Activated CD8-positive, alpha-beta memory T cell treated with anti-CD3 and anti-CD28 coated beads for 1 hour (primary cell): ENCODE measurements at regions not wholly inside any gene's neighbourhood (a gene's known extent, or its start where the extent isn't known, plus 50 kb on each side); places are given as distances from the start of the nearest gene placed in this dataset.

Source experiments
- DNase-seq, 2 donors: peaks; one replicate each; pipeline ENCODE4 v3.0.0-alpha.2; 2020; ENCODE audit warnings: low read depth in 1 of 2; ENCODE audit errors: extremely low read depth in 1 of 2

GRCh38 chr10:21264271-21264670, 261.2 kb downstream of the SKIDA1 start:
- no peak for DNase-seq

GRCh38 chr10:21263839-21264238, 261.6 kb downstream of the SKIDA1 start:
- DNase-seq: no peak

- DNase-seq: no peak
These were observed 262.1 kb downstream of the SKIDA1 start for GRCh38 chr10:21263263-21263803.

GRCh38 chr10:21261842-21262294, 263.6 kb downstream of the SKIDA1 start:
- DNase-seq: no peak

GRCh38 chr10:21260506-21261149, 264.9 kb downstream of the SKIDA1 start:
- no peak for DNase-seq

GRCh38 chr10:21260066-21260465, 265.4 kb downstream of the SKIDA1 start:
- no peak for DNase-seq

GRCh38 chr10:21257919-21258318, 267.6 kb downstream of the SKIDA1 start:
- DNase-seq: no peak

- DNase-seq: no peak
These were observed 268.3 kb downstream of the SKIDA1 start for GRCh38 chr10:21257191-21257590.

GRCh38 chr10:21249435-21249834, 276.0 kb downstream of the SKIDA1 start:
- no peak for DNase-seq

GRCh38 chr10:21247592-21247991, 277.9 kb downstream of the SKIDA1 start:
- no peak for DNase-seq

- no peak for DNase-seq
These were observed 279.3 kb downstream of the SKIDA1 start for GRCh38 chr10:21246178-21246577.

- no peak for DNase-seq
These were observed 281.7 kb downstream of the SKIDA1 start for GRCh38 chr10:21243748-21244257.

- no peak for DNase-seq
These were observed 282.6 kb downstream of the SKIDA1 start for GRCh38 chr10:21242915-21243314.

- DNase-seq: no peak
These were observed 286.8 kb downstream of the SKIDA1 start for GRCh38 chr10:21238717-21239116.

- no peak for DNase-seq
These were observed 287.4 kb downstream of the SKIDA1 start for GRCh38 chr10:21238044-21238443.

GRCh38 chr10:21234761-21235160, 290.7 kb downstream of the SKIDA1 start:
- no peak for DNase-seq

- no peak for DNase-seq
These were observed 295.3 kb downstream of the SKIDA1 start for GRCh38 chr10:21230219-21230618.

GRCh38 chr10:21217748-21218367, 307.6 kb downstream of the SKIDA1 start:
- no peak for DNase-seq

GRCh38 chr10:21217107-21217506, 308.4 kb downstream of the SKIDA1 start:
- no peak for DNase-seq

GRCh38 chr10:21214329-21214728, 311.2 kb downstream of the SKIDA1 start:
- DNase-seq: no peak

GRCh38 chr10:21213381-21213780, 312.1 kb downstream of the SKIDA1 start:
- no peak for DNase-seq

GRCh38 chr10:21212912-21213311, 312.6 kb downstream of the SKIDA1 start:
- DNase-seq: no peak
